HCT116 (cell line): ENCODE measurements at regions not wholly inside any gene's neighbourhood (a gene's known extent, or its start where the extent isn't known, plus 50 kb on each side); places are given as distances from the start of the nearest gene placed in this dataset.

Source experiments
- ATAC-seq: fragments of 200-7000 bp; cut with Tn5 transposase; 2 replicates; pipeline ENCODE4 v1.9.1; 2020; ENCODE audit warnings: mild to moderate bottlenecking, moderate library complexity
- BruUV-seq: library from RNA; stranded (reverse); fragments of 400-500 nt; replicated peaks from 2 replicates; lab custom pipeline; 2021; lab: Mats Ljungman, UMichigan
- CTCF ChIA-PET: fragments of 300-600 bp; sonication (Branson Sonifier 250); formaldehyde crosslinking; loops from one replicate; lab custom pipeline; 2021; ENCODE audit warnings: antibody characterized with exemption; lab: Charles Lee
- POLR2A ChIA-PET: fragments of 300-600, 350-600 bp; sonication (Branson Sonifier 250); formaldehyde crosslinking; loops from one replicate; lab custom pipeline; 2021; ENCODE audit warnings: antibody characterized with exemption; lab: Charles Lee
- RAD21 ChIA-PET, 2 experiments: fragments of 300-600 bp; sonication (Branson Sonifier 250); formaldehyde crosslinking; loops; one replicate each; lab custom pipeline; 2023; ENCODE audit warnings: low total read pairs in 2 of 2; ENCODE audit not compliant: uncharacterized antibody in 2 of 2, unreplicated experiment in 2 of 2, low non-redundant PET in 1 of 2; lab: Charles Lee
- DNase-seq: peaks from one replicate; pipeline ENCODE4 v3.0.0-alpha.2; 2010; ENCODE audit warnings: low read depth, low spot score
- H2AFZ ChIP-seq: fragments of 200-600 bp; shearing (Covaris generic), sonication (generic); 2 replicates; pipeline ENCODE4 v1.6.1; 2017; ENCODE audit warnings: low read depth, mixed run types, mixed read lengths, antibody characterized with exemption, low read length; ENCODE audit not compliant: poor library complexity, severe bottlenecking
- H3K27ac ChIP-seq: 2 replicates; pipeline ENCODE4 v1.5.1; 2012; ENCODE audit warnings: low read depth, low read length
- H3K27me3 ChIP-seq: fragments of 200-600 bp; sonication (generic); 2 replicates; pipeline ENCODE4 v1.6.1; 2016; ENCODE audit warnings: mixed run types, low read length, mixed read lengths; ENCODE audit not compliant: insufficient read depth
- H3K36me3 ChIP-seq, 2 experiments: fragments of 200-500 bp in 1 of 2; fragments of 200-600 bp in 1 of 2; sonication (Bioruptor generic) in 1 of 2; sonication (generic) in 1 of 2; 2 replicates each; pipeline versions ENCODE4 v1.5.1 to v1.6.1; 2014 to 2016; ENCODE audit warnings: low read length in 2 of 2, inconsistent platforms in 1 of 2, mixed read lengths in 1 of 2, mixed run types in 1 of 2; ENCODE audit not compliant: insufficient read depth in 2 of 2, control insufficient read depth in 1 of 2
- H3K4me1 ChIP-seq, 2 experiments: fragments of 200-600 bp in 1 of 2; sonication (generic) in 1 of 2; 2 replicates each; pipeline versions ENCODE4 v1.5.1 to v1.6.1; 2012 to 2017; ENCODE audit warnings: low read length in 2 of 2, inconsistent platforms in 1 of 2, mild to moderate bottlenecking in 1 of 2, mixed read lengths in 1 of 2, mixed run types in 1 of 2, moderate library complexity in 1 of 2; ENCODE audit not compliant: insufficient read depth in 2 of 2, control insufficient read depth in 1 of 2
- H3K4me2 ChIP-seq: fragments of 200-600 bp; sonication (generic); 2 replicates; pipeline ENCODE4 v1.6.1; 2017; ENCODE audit warnings: mixed run types, low read length, mixed read lengths
- H3K4me3 ChIP-seq, 2 experiments: fragments of 200-600 bp in 1 of 2; sonication (generic) in 1 of 2; replicated peaks in 1 of 2; 2 replicates each; pipeline ENCODE4 v1.5.1; 2011 to 2016; ENCODE audit warnings: low read length in 2 of 2, control low read depth in 1 of 2, low read depth in 1 of 2, mild to moderate bottlenecking in 1 of 2, mixed read lengths in 1 of 2, mixed run types in 1 of 2
- H3K79me2 ChIP-seq: fragments of 200-600 bp; sonication (generic); 2 replicates; pipeline ENCODE4 v1.6.1; 2017; ENCODE audit warnings: mild to moderate bottlenecking, mixed run types, low read length, moderate library complexity, mixed read lengths; ENCODE audit not compliant: insufficient read depth
- H3K9ac ChIP-seq: fragments of 200-600 bp; sonication (generic); 2 replicates; pipeline ENCODE4 v1.6.1; 2016; ENCODE audit warnings: low read length, mixed read lengths
- H3K9me2 ChIP-seq: fragments of 200-600 bp; sonication (generic), shearing (Covaris generic); 2 replicates; pipeline ENCODE4 v1.6.1; 2017; ENCODE audit warnings: mixed run types, mild to moderate bottlenecking, moderate library complexity; ENCODE audit not compliant: insufficient read depth
- H3K9me3 ChIP-seq, 2 experiments: fragments of 200-500 bp in 1 of 2; fragments of 200-600 bp in 1 of 2; sonication (Bioruptor generic) in 1 of 2; sonication (generic) in 1 of 2; 2 replicates each; pipeline ENCODE4 v1.6.1; 2014 to 2017; ENCODE audit warnings: low read length in 2 of 2, mixed read lengths in 2 of 2, inconsistent platforms in 1 of 2, low read depth in 1 of 2, mild to moderate bottlenecking in 1 of 2, mixed run types in 1 of 2, moderate library complexity in 1 of 2; ENCODE audit not compliant: control insufficient read depth in 1 of 2, insufficient read depth in 1 of 2
- H4K20me1 ChIP-seq: fragments of 200-600 bp; sonication (generic), shearing (Covaris generic); 2 replicates; pipeline ENCODE4 v1.6.1; 2017; ENCODE audit warnings: mixed run types, mild to moderate bottlenecking, moderate library complexity; ENCODE audit not compliant: insufficient read depth
- CBX3 ChIP-seq: IDR thresholded peaks from 2 replicates; pipeline ENCODE4 v1.6.1; 2012; ENCODE audit warnings: low read depth
- CEBPB ChIP-seq: IDR thresholded peaks from 2 replicates; pipeline ENCODE4 v1.6.1; 2012; ENCODE audit warnings: low read depth
- CTCF ChIP-seq, 3 experiments: fragments of 200-600 bp in 1 of 3; sonication (generic) in 1 of 3; IDR thresholded peaks in 2 of 3; conservative IDR thresholded peaks in 1 of 3; 2 replicates each; pipeline ENCODE4 v1.5.1; 2012 to 2017; ENCODE audit warnings: low read depth in 2 of 3, low read length in 2 of 3, antibody characterized with exemption in 1 of 3, borderline replicate concordance in 1 of 3, control low read depth in 1 of 3, mild to moderate bottlenecking in 1 of 3, mixed read lengths in 1 of 3, mixed run types in 1 of 3, moderate library complexity in 1 of 3; ENCODE audit not compliant: insufficient read depth in 1 of 3
- ELF1 ChIP-seq: IDR thresholded peaks from 2 replicates; pipeline ENCODE4 v1.6.1; 2012; ENCODE audit warnings: low read depth, borderline replicate concordance
- EZH2 ChIP-seq: fragments of 200-600 bp; sonication (generic); IDR thresholded peaks from 2 replicates; pipeline ENCODE4 v1.6.1; 2017; ENCODE audit warnings: antibody characterized with exemption, mixed run types
- EZH2phosphoT487 ChIP-seq: fragments of 200-600 bp; IDR thresholded peaks from 2 replicates; pipeline ENCODE4 v1.6.1; 2018; ENCODE audit warnings: antibody characterized with exemption, borderline replicate concordance
- FOSL1 ChIP-seq: IDR thresholded peaks from 2 replicates; pipeline ENCODE4 v1.6.1; 2012; ENCODE audit warnings: low read depth
- MAX ChIP-seq: IDR thresholded peaks from 2 replicates; pipeline ENCODE4 v1.6.1; 2012
- POLR2A ChIP-seq: IDR thresholded peaks from 2 replicates; pipeline ENCODE4 v1.7.0; 2011; ENCODE audit warnings: borderline replicate concordance; ENCODE audit not compliant: insufficient read depth, insufficient read length; ENCODE audit errors: extremely low read depth
- POLR2AphosphoS5 ChIP-seq: IDR thresholded peaks from 2 replicates; pipeline ENCODE4 v1.6.1; 2011; ENCODE audit warnings: mild to moderate bottlenecking, low read depth, low read length, moderate library complexity
- REST ChIP-seq: IDR thresholded peaks from 2 replicates; pipeline ENCODE4 v1.6.1; 2012; ENCODE audit warnings: low read depth
- SRF ChIP-seq: IDR thresholded peaks from 2 replicates; pipeline ENCODE4 v1.6.1; 2012; ENCODE audit warnings: low read depth
- TCF7L2 ChIP-seq: IDR thresholded peaks from 2 replicates; pipeline ENCODE4 v1.7.0; 2011; ENCODE audit warnings: borderline replicate concordance, inconsistent platforms; ENCODE audit not compliant: insufficient read depth, insufficient read length; ENCODE audit errors: extremely low read depth
- YY1 ChIP-seq: IDR thresholded peaks from 2 replicates; pipeline ENCODE4 v1.6.1; 2011; ENCODE audit warnings: low read length, low read depth, moderate library complexity, mild to moderate bottlenecking; ENCODE audit not compliant: insufficient replicate concordance; ENCODE audit errors: extremely low read depth
- ZBTB33 ChIP-seq: IDR thresholded peaks from 2 replicates; pipeline ENCODE4 v1.6.1; 2011; ENCODE audit warnings: mild to moderate bottlenecking, low read length, moderate library complexity; ENCODE audit not compliant: insufficient replicate concordance; ENCODE audit errors: extremely low read depth
- ZFX ChIP-seq: fragments of 450-650 bp; IDR thresholded peaks from 2 replicates; pipeline ENCODE4 v1.6.1; 2017
- intact Hi-C: fragments of 100-400 bp; cut with micrococcal nuclease; formaldehyde crosslinking; loops from 2 replicates; pipeline ENCODE4 v1.10.0; 2022

DNA sequence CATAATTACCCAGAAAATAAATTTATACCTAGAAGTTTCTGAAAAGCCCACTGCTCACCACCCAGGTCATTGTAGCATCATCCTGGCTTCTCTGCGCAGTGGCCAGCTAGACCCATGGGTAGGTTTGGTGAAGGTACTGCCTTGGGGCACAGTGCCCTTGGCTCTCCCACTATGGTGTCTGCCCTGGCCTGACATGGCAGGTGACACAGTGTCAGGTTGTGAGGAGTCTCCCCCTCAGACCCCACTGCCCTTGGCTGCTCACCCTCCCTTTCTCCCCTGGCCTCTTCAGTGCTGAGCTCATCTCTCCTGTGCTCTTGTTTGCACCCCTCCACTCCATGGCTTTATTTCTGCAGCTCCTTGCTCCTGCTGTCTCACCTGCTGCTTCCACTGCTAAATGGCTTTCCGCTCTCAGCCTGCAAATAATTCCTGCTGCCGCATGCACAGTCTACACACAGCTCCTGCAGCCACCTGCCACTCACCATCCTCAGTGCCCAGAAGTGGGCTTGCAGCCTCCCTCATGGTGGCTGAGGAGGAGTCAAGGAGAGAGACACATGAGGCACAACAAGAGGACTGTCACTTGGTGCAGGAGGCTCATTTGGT lies 313.4 kb upstream of the MOCS1 start:
- BruUV-seq, result no TSS peak
- H3K27me3 ChIP-seq, result peaks cover 10% of the 10 kb centered on the region; the same call in 1 of the 2 replicates
- H3K9me2 ChIP-seq, result no peaks in the 10 kb centered on the region
- H2AFZ ChIP-seq, result no peak overlapping the region
- no peak overlapping the region for H3K4me3 ChIP-seq
- no peaks in the 10 kb centered on the region for H3K79me2 ChIP-seq
- H3K9me3 ChIP-seq, result no peaks in the 10 kb centered on the region
- H3K9ac ChIP-seq, result no peak overlapping the region
- H4K20me1 ChIP-seq, result no peaks in the 10 kb centered on the region
- ChIA-PET POLR2A (no interaction called here), RAD21 (no interaction called here), CTCF (no interaction called here)
- H3K36me3 ChIP-seq, result no peaks in the 10 kb centered on the region
- intact Hi-C loops, result no loop called here
- no peak overlapping the region for H3K4me2 ChIP-seq
- ATAC-seq, result no peak
- H3K4me1 ChIP-seq, result no peaks in the 10 kb centered on the region
- TF ChIP-seq MAX (no peak), TCF7L2 (no peak), SRF (no peak), ELF1 (no peak), CEBPB (no peak), CTCF (IDR thresholded peaks at IDR 0.05 in 2 of 3, conservative IDR thresholded peaks at IDR 0.05 in 1 of 3; ENCODE audit: borderline replicate concordance in 1 of 3, insufficient read depth in 1 of 3, low read depth in 2 of 3, low read length in 2 of 3) (no peak), REST (no peak), POLR2AphosphoS5 (no peak), YY1 (no peak), CBX3 (no peak), FOSL1 (no peak), EZH2 (no peak), POLR2A (no peak), EZH2phosphoT487 (no peak), ZFX (no peak), ZBTB33 (no peak)
- TF ChIP-seq, all 23 proteins: peak for 0
- H3K27ac ChIP-seq, result no peak overlapping the region
- DNase-seq, result no peak
